Right lobe of liver (tissue), 4 donors: ENCODE measurements at regions not wholly inside any gene's neighbourhood (a gene's known extent, or its start where the extent isn't known, plus 50 kb on each side); places are given as distances from the start of the nearest gene placed in this dataset.

Experiments
- POLR2A ChIP-seq: fragments of 450-650 bp; IDR thresholded peaks from one replicate; pipeline ENCODE4 v1.6.1; 2017; ENCODE audit warnings: antibody characterized with exemption, mild to moderate bottlenecking
- TF ChIP-seq, protein P1 (sequence below), 4 donors: fragments of 200-600 bp in 3 of 4; fragments of 450-650 bp in 1 of 4; IDR thresholded peaks; one replicate each; pipeline versions ENCODE4 v1.5.1 to v1.8.0; 2016 to 2022; ENCODE audit warnings: antibody characterized with exemption in 4 of 4, mild to moderate bottlenecking in 2 of 4
- donor health status: DM: no; HTN: no; CAD: no.
- donor health status: DM: no; HTN: no; CAD: no.
- donor health status: DM: no; HTN: yes; CAD: no.

- TF ChIP-seq POLR2A, result no peak
- TF ChIP-seq, protein P1, sequence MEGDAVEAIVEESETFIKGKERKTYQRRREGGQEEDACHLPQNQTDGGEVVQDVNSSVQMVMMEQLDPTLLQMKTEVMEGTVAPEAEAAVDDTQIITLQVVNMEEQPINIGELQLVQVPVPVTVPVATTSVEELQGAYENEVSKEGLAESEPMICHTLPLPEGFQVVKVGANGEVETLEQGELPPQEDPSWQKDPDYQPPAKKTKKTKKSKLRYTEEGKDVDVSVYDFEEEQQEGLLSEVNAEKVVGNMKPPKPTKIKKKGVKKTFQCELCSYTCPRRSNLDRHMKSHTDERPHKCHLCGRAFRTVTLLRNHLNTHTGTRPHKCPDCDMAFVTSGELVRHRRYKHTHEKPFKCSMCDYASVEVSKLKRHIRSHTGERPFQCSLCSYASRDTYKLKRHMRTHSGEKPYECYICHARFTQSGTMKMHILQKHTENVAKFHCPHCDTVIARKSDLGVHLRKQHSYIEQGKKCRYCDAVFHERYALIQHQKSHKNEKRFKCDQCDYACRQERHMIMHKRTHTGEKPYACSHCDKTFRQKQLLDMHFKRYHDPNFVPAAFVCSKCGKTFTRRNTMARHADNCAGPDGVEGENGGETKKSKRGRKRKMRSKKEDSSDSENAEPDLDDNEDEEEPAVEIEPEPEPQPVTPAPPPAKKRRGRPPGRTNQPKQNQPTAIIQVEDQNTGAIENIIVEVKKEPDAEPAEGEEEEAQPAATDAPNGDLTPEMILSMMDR (IDR thresholded peaks at IDR 0.05), result no peak
Measured at GRCh38 chr13:53463106-53463505, 434.5 kb downstream of the OLFM4 start.
